Amniotic stem cell (primary cell): ENCODE measurements at regions not wholly inside any gene's neighbourhood (a gene's known extent, or its start where the extent isn't known, plus 50 kb on each side); places are given as distances from the start of the nearest gene placed in this dataset.
"Not testable (repeated sequence)": the region's sequence is repeated elsewhere in the genome, so short reads cannot be mapped to it uniquely, and the experiment has no call there.

ENCODE experiments used
- DNase-seq: peaks from one replicate; lab custom pipeline; 2025; lab: John Stamatoyannopoulos, UW

DNA sequence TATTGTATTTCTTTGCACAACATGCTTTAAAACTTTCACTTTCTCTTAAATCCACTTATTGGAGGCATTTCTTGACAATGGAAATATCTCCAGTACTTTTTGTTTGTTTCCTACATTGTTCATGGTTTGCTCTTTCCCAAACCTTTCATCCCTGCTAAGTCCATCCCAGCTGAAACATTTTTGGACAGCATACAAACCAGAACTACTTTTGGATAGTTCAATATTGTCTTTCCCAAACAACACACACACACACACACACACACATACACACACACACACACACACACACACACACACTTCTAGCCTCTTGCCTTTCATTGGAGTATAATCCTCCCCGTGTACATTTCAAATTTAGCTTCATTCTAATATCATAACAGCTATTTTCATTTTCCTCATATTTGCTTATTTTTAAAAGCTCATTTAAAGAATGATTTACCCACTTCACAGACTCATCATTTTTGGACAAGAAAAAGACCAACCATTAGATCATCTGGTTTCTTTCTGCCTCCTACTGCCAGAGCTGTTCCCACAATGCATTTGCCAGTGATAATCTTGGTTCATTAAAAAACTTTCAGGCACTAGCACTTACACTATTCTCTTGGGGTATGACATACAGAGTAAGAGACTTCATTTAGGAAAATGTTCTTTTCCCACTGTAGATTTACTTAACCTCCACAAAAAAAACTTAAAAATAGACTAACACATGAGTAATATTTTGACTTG lies 248.1 kb downstream of the CD109 start:
- DNase-seq: no peak

DNA sequence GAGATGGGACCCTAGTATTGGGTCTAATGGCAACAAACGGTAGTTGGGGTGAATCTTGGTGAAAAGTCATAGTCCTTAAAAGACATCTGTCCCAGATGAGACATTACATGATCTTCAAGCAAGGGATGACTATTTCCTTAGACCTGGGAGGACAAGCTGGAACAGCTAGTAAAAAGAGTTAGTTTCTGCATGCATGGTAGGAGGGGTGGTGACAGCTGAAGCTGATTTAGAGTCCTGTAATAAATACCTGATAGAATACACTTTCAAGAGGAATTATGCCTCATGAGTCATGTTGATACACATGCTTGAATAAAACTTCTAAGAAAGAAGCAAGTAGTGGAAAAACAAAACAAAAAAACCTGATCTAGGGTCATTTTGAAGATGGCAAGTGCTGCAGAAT lies 247.4 kb downstream of the CD109 start:
- no peak for DNase-seq

DNA sequence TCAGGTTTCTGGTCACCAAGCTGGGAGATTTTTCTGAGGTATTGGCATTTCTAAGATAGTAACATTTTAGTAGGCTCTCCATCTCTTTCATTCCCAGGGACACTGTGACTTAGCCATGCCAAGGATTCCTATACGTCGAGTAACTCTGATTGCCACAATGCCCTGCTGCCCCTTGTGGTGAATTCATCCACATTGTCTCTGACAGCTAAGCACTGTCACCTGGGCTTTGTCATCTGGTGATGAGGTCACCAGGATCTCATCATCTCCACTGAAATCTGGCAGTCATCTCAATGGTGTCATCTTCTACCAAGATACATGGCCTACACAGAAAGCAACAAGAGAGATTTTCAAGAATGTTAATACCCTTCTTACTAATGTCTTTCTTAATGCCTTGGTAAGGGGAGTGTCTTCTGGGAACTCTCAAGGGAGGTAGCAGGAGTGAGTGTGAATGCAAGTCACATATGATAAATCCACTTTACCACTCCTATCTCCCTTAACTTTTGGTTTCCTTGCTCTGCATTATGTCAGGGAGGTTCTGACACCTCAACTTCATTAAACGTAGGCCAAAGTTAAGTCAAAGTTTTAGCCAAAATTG lies 246.7 kb downstream of the CD109 start:
- no peak for DNase-seq

DNA sequence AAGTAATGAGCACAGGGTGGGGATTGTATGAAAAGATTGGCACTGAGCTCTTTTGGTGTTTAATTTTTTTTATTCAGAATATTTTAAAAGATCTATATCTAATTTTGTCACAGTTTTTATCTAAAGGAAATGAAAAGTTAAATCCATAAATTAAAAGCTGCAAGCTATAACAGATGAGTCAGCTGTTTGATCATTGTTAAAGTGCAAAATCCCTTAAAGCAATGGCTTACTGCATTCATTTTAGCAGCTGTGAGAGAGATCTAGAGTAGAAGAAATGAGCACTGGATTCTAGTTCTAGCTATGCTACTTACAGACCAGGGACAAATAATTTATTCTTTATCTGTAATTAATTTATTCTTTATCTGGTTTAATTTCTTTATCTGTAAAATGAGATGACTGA lies 245.9 kb downstream of the CD109 start:
- no peak for DNase-seq

DNA sequence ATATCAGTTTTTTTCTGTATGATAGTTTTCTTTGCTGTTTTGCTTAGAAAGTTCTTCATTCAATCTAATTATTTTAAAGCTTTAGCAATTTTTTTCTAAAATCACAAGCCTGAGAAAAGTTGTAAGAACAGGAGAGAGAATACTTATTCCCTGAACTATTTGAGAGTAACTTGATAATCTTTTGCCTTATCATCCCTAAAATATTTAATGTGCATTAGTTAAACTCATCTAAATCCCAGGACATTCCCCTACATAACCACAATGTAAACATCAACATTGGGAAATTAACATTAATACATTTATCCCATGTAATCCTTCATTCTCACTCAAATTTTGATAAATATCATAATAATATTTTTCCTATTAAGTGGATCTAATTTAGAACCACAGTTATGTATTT lies 241.8 kb downstream of the CD109 start:
- DNase-seq: no peak

DNA sequence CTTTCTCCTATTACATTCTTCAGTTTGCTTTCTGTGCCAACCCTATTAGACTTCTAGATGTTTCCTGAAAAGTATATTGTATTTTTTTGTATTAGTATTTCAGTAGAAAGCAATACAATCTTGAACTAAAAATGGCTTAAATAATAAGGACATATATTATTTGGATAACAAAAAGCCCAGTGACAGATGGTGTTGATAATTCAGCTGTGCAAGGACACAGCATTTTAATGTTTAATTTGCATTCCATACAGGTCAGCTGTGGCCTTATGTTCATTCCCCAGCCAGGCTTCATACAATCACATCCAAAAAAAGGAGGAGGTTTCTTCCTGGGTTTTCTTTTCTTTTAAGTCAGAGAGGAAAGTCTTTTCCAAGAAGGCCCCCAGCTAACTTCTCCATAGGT lies 236.9 kb downstream of the CD109 start:
- no peak for DNase-seq

DNA sequence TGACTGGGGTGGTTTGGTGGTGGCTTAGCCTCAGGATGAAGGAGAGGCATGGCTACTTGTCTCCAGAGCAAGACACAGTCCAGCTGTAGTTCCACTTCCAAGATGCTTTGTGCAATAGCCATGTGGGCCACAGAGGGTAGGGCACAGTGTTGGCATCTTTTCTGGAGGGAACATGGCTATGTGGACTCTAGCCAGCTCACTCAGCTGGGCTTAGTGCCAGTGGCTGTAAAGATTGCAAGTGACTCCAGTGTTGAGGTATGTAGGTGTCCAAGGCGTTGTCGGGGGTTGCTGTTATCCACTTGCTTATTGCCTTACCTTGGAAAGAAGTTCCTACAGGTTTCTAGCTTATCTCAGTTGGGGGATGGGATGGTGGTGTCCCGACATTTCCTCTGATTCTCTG lies 233.4 kb downstream of the CD109 start:
- DNase-seq: no peak

DNA sequence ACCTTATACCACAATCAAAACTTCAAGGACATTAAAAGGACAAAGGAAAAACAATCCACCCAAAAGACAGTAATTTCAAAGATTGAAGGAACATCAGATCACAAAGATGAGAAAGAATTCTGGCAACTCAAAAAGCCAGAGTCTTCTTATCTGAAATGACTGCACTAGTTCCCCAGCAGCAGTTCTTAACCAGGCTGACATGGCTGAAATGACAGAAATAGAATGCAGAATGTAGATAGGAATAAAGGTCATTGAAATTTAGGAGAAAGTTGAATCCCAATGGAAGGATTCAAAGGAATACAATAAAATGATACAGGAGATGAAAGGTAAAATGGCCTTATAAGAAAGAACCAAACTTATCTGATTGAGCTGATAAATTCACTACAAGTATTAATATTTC lies 231.4 kb downstream of the CD109 start:
- DNase-seq: no peak

DNA sequence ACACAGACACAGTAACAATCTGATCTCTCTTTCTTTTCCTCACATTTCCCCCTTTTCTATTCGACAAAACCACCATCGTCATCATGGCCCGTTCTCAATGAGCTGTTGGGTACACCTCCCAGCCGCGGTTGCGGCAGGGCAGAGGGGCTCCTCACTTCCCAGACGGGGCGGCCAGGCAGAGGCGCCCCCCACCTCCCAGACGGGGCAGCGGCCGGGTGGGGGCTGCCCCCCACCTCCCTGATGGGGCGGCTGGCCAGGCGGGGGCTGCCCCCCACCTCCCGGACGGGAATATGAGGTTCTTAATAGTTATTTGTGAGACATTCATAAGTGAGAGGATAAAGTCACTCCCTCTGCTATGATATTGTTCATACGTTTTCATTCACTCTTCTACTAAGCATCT lies 229.7 kb downstream of the CD109 start:
- DNase-seq: not testable (repeated sequence)

DNA sequence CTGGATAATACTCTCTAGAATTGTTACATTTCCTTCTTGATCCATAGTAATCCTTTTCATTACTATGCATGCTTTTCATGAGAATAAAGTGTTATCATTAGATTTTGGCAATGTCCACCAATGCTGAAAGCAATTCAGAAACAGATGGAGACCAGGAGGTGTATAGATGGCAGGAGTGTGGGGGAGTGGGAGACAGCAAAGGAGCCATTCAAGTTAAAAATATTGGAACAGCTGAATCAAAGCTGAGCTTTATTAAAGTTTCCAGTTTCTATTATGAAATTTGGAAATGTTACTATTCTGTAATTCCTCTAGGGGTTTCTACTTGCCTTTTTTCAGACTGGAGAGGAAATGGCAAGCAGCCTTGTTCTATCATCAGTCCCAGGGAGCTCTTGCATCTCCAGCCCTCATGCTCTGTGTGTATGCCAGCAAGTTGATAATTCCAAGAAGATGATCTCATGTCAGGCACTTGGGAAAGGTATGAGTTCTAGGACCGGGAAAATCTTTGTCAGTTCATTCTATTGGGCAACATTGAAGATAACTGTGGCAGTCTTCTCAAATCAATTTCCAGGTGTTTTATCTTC lies 228.0 kb downstream of the CD109 start:
- DNase-seq: no peak

DNA sequence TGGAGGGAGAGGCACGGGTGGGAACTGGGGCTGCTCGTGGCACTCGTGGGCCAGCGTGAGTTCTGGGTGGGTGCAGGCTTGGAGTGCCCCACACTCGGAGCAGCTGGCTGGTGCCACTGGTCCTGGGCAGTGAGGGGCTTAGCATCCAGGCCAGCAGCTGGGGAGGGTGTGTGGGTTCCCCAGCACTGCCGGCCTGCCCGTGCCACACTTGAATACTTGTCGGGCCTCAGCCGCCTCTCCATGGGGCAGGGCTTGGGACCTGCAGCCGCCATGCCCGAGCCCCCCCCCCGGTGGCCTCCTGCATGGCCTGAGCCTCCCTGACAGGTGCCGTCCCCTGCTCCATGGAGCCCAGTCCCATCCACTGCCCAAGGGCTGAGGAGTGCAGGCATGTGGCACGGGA lies 207.2 kb downstream of the CD109 start:
- DNase-seq: no peak

DNA sequence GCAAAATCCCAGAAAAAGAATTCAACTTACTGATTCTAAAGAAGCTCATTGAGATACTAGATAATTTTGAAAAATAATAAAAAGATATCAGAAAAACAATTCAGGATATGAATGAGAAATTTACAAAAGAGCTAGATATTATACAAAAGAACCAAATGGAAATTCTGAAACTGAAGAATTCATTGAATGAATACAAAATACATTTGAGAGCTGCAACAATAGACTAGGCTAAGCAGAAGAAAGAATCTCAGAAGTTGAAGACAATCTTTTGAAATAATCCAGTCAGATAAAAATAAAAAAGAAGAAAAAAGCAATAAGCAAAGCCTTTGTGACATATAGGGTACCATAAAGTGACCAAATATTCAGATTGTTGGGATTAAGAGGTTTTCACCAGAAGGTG lies 206.0 kb downstream of the CD109 start:
- DNase-seq: no peak

DNA sequence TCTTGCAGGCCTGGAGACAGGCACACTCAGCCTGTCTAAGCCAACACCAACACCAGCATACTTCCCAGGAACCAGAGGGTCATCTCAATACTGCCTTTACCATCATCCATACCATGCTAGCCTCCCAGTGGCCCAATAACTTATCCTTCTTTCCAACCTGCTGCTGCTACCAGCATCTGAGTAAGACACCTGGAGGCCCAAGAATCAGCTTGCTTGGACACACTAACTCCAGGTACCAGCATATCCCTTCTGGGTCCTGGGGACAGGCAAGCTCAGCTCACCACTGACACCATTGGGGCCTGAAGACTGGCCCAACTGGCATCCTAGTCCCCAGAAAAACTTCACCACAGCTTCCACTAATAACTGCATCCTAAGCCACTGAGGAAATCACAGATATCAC lies 205.3 kb downstream of the CD109 start:
- no peak for DNase-seq

DNA sequence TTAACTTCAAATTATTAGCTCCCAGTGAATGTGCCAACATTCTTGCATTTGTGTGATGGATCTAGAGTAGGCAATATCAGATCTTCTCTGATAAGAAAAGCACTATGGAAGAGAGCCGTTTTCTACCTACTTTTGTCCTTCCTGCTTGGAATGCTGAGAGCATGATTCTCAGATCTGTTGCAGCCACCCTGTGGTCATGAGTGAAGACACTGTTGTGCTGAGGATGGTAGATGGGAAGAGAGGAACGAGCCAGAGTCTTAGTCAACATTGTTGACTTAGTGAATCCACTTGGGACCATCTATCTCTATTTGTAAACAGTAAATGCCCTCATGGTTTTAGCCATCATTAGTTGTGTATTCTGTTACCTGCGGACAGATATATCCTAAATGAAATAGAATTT lies 202.6 kb downstream of the CD109 start:
- no peak for DNase-seq

DNA sequence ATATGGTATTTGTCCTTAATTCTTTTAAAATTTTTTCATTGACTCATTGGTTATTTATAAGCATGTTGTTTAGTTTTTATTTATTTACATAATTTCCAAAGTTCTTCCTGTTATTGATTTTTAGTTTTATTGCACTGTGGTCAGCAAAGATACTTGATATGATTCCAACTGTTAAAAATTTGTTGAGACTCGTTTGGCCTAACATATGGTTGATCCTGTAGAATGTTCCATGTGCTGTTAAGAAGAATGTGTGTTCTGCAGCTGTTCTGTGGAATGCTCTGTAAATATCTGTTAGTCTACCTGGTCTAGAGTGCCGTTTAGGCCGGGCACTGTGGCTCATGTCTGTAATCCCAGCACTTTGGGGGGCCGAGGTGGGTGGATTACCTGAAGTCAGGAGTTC lies 197.7 kb downstream of the CD109 start:
- DNase-seq: no peak

DNA sequence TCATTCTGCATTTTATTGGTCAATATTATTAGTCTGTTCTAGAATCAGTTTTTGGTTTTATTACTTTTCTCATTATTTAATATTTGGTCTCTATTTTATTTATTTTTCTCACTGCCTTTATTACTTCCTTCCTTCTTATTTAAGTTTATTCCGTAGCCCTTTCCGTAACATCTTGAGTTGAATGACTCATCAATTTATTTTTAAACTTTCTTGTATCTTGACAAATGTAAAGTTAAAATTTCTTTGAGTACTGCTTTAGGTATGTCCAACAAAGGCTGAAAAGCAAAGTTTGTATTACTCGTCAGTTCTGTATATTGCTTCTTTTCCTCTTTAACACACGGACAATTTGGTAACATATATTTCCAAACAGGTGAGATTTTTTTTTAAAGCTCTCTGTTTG lies 192.0 kb downstream of the CD109 start:
- DNase-seq: no peak

DNA sequence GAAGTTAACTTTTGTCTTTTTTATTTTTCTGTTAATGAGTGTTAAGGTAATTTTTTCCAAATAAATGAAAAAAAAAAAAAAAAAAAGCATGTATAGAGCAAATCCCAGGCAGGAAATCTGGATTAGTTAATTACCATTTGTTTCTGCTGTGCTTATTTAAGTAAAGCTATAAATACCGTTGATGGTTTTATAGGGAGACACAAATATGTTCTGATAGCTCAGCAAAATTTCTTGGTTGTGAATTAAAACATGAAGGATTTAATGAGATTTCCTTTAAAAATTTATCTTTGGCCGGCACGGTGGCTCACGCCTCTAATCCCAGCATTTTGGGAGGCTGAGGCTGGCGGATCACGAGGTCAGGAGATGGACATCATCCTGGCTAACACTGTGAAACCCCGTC lies 189.4 kb downstream of the CD109 start:
- DNase-seq: no peak

DNA sequence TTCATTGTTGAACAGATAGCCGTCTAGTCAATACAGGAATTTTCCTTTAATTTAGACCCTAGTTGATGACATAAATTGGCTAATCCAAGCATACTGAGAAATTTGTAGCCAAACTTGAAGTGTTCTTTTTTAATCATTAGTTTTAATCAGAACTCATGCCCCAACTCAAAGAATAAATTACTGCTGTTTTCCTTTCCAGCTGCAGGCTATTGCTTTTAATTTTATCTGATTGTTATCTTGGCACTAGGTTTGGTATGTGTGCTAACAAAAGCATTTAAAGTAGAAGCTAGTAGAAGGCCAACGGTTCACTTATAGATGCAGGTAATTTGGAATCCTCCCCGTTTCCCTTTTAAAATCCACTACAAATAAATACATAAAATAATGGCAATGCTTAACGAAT lies 188.5 kb downstream of the CD109 start:
- no peak for DNase-seq

DNA sequence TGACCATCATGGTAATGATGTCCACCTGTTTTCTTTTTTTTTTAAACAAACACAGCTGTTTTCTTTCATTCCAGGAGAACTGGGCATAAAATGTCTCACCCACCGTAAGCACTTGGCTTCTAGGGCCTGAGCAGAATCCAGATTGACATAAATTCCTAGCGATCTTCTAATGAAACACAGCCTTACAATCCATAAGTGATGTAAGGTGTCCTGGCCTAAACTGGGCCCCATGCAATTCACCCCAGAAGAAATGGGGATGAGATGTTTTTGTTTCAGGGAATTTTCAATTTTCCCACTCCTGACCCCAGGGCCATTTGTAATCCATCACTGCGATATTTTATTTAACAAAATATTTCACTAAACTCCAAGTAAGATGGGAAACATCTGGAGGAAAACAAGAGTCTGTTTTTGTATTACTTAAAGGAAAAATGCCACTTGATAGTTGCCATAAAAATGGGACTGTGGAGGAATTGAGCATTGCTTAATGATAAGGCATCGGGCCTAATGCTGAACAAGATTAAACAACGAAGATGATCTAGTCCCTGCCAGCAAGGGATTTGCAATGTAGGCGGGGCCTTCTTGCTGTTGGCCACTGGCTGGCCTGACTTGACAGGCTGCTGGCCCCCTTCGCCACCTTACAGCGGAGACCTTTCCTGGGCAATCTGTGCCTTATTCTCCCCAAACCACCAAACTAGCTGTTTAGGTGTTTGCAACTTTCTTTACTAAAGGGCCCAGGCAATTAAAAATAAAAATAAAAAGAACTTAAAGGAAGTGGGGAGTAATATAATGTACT lies 183.7 kb downstream of the CD109 start:
- no peak for DNase-seq

DNA sequence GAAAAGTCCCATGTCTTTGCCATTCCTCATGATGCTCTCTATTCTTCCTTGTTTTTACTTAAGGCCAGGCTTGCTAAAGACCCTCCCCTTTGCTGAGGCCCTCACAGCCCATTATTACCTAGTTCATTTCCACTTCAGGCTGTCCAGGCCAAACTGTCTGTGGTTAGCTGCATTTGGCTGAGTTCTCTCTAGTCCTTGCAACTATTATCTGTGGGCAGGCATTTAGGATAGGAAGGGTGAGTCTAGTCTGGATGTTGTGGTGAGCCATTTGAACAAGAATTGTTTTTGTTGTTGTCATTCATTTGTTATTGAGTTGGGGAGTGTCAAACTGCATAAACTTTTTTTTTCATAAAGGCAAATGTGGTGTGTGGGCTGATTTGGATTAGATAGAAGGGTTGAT lies 182.4 kb downstream of the CD109 start:
- DNase-seq: no peak
